Thoracic aorta (tissue), 2 donors: ENCODE measurements at regions not wholly inside any gene's neighbourhood (a gene's known extent, or its start where the extent isn't known, plus 50 kb on each side); places are given as distances from the start of the nearest gene placed in this dataset.
"Not testable (repeated sequence)": the region's sequence is repeated elsewhere in the genome, so short reads cannot be mapped to it uniquely, and the experiment has no call there.

Experiments
- ATAC-seq: fragments of 150-250 bp; one replicate; pipeline ENCODE4 v1.8.0; 2017; ENCODE audit warnings: low read depth; ENCODE audit not compliant: insufficient number of reproducible peaks, low FRiP score
- DNase-seq: peaks from one replicate; pipeline ENCODE4 v3.0.0-alpha.2; 2020; ENCODE audit warnings: low spot score
- H3K27ac ChIP-seq, 2 donors: fragments of 200-600 bp; sonication (generic); 1 replicate in 1 of 2; 2 replicates in 1 of 2; pipeline ENCODE4 v1.5.1; 2016; ENCODE audit warnings: mild to moderate bottlenecking in 2 of 2, moderate library complexity in 2 of 2
- H3K27me3 ChIP-seq: fragments of 200-600 bp; sonication (generic); replicated peaks from 2 replicates; pipeline ENCODE4 v1.6.0; 2016; ENCODE audit warnings: mild to moderate bottlenecking; ENCODE audit not compliant: insufficient read depth
- H3K36me3 ChIP-seq: fragments of 200-600 bp; sonication (generic); one replicate; pipeline ENCODE4 v1.5.1; 2016
- H3K4me1 ChIP-seq, 2 donors: fragments of 200-600 bp; sonication (generic); 1 replicate in 1 of 2; 2 replicates in 1 of 2; pipeline versions ENCODE4 v1.5.1 to v1.6.0; 2016; ENCODE audit warnings: low read depth in 2 of 2, mild to moderate bottlenecking in 1 of 2; ENCODE audit not compliant: control insufficient read depth in 1 of 2
- H3K4me3 ChIP-seq: fragments of 200-600 bp; sonication (generic); 2 replicates; pipeline ENCODE4 v1.5.1; 2016; ENCODE audit warnings: mild to moderate bottlenecking
- H3K9me3 ChIP-seq: fragments of 200-600 bp; sonication (generic); 2 replicates; pipeline ENCODE4 v1.5.1; 2016
- TF ChIP-seq, protein P1 (sequence below): fragments of 200-600 bp; sonication (generic); IDR thresholded peaks from one replicate; pipeline ENCODE4 v1.5.1; 2019; ENCODE audit warnings: antibody characterized with exemption

GRCh38 chr11:97702951-97703350 is 1313.1 kb downstream of the JRKL start:
- H3K27me3 ChIP-seq, result no peaks in the 10 kb centered on the region
- TF ChIP-seq, protein P1, sequence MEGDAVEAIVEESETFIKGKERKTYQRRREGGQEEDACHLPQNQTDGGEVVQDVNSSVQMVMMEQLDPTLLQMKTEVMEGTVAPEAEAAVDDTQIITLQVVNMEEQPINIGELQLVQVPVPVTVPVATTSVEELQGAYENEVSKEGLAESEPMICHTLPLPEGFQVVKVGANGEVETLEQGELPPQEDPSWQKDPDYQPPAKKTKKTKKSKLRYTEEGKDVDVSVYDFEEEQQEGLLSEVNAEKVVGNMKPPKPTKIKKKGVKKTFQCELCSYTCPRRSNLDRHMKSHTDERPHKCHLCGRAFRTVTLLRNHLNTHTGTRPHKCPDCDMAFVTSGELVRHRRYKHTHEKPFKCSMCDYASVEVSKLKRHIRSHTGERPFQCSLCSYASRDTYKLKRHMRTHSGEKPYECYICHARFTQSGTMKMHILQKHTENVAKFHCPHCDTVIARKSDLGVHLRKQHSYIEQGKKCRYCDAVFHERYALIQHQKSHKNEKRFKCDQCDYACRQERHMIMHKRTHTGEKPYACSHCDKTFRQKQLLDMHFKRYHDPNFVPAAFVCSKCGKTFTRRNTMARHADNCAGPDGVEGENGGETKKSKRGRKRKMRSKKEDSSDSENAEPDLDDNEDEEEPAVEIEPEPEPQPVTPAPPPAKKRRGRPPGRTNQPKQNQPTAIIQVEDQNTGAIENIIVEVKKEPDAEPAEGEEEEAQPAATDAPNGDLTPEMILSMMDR, result no peak
- DNase-seq (no peak), ATAC-seq (no peak)
- no peaks in the 10 kb centered on the region for H3K4me1 ChIP-seq
- no peak overlapping the region for H3K4me3 ChIP-seq
- H3K9me3 ChIP-seq, result no peaks in the 10 kb centered on the region
- no peaks in the 10 kb centered on the region for H3K36me3 ChIP-seq
- H3K27ac ChIP-seq, result no peak overlapping the region

GRCh38 chr11:97703851-97704250 is 1314.0 kb downstream of the JRKL start:
- Histone ChIP-seq H3K4me1 (no peaks in the 10 kb centered on the region), H3K36me3 (no peaks in the 10 kb centered on the region), H3K27me3 (no peaks in the 10 kb centered on the region), H3K27ac (no peak overlapping the region), H3K9me3 (no peaks in the 10 kb centered on the region), H3K4me3 (no peak overlapping the region)
- TF ChIP-seq, protein P1, result no peak
- ATAC-seq (no peak), DNase-seq (no peak)

GRCh38 chr11:97705441-97705840 is 1315.3 kb upstream of the CNTN5 start:
- H3K4me1 ChIP-seq, H3K27ac ChIP-seq, H3K4me3 ChIP-seq, H3K27me3 ChIP-seq, ATAC-seq, DNase-seq, H3K9me3 ChIP-seq, H3K36me3 ChIP-seq: not testable (repeated sequence)

DNA sequence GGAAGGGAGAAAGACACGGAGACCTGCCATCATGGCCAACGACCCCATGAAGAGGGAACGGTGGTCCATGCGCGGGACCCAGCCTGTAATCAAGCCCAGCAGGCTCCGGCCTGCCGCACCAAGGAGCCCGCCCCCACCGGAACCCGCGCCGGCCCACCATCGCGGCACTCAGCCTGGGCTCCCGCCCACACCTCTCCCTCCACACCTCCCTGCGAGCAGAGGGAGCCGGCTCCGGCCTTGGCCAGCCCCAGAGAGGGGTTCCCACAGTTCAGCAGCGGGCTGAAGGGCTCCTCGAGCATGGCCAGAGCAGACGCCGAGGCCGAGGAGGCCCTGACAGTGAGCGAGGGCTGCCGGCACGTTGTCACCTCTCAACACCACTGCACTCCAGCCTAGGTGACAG is 1302.8 kb upstream of the CNTN5 start:
- TF ChIP-seq, protein P1, result no peak
- DNase-seq, result no peak

GRCh38 chr11:97722065-97722464 is 1298.7 kb upstream of the CNTN5 start:
- Histone ChIP-seq H3K9me3 (no peaks in the 10 kb centered on the region), H3K4me1 (no peaks in the 10 kb centered on the region)
- ATAC-seq, result no peak

More for the DNA sequence above, 1302.8 kb upstream of the CNTN5 start:
- ATAC-seq, result no peak
- Histone ChIP-seq H3K36me3 (no peaks in the 10 kb centered on the region), H3K9me3 (no peaks in the 10 kb centered on the region), H3K4me1 (no peaks in the 10 kb centered on the region), H3K4me3 (no peak overlapping the region), H3K27ac (no peak overlapping the region), H3K27me3 (no peaks in the 10 kb centered on the region)

DNA sequence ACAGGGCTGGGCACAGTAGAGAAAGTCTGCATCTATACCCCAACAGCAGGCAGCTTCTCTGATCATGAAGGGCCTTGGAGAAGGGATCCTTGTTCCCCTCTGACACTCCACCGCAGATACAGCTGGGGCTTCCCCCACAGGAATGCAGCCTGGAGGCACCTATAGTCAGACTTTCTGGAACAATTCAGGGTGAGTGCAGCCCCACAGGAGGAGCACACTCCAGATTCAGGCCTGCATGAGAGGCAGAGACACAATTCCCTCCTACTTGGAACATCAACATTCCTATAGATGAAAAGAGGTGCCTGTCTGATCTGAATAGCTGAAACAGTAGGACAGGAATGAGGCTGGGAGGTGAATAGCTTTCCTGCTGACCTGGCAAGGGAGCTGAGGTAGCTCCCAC is 1298.0 kb upstream of the CNTN5 start:
- no peaks in the 10 kb centered on the region for H3K4me1 ChIP-seq
- no peak overlapping the region for H3K27ac ChIP-seq
- ATAC-seq (no peak), DNase-seq (no peak)
- H3K9me3 ChIP-seq, result no peaks in the 10 kb centered on the region
- H3K36me3 ChIP-seq, result no peaks in the 10 kb centered on the region
- H3K4me3 ChIP-seq, result no peak overlapping the region
- no peaks in the 10 kb centered on the region for H3K27me3 ChIP-seq
- TF ChIP-seq, protein P1, result no peak

More at GRCh38 chr11:97722065-97722464, 1298.7 kb upstream of the CNTN5 start:
- no peak for DNase-seq
- no peaks in the 10 kb centered on the region for H3K27me3 ChIP-seq
- TF ChIP-seq, protein P1, result no peak
- H3K36me3 ChIP-seq, result no peaks in the 10 kb centered on the region
- H3K27ac ChIP-seq, result no peak overlapping the region
- H3K4me3 ChIP-seq, result no peak overlapping the region
